Esophagus squamous epithelium (tissue), 5 donors: ENCODE measurements at regions not wholly inside any gene's neighbourhood (a gene's known extent, or its start where the extent isn't known, plus 50 kb on each side); places are given as distances from the start of the nearest gene placed in this dataset.

ENCODE experiments used
- DNase-seq: peaks from one replicate; lab custom pipeline; 2025; lab: John Stamatoyannopoulos, UW
- H3K27ac ChIP-seq, 4 donors: fragments of 200-600 bp; sonication (generic); one replicate each; pipeline ENCODE4 v1.5.1; 2016 to 2019; ENCODE audit warnings: mild to moderate bottlenecking in 1 of 4
- H3K27me3 ChIP-seq, 4 donors: fragments of 200-600 bp; sonication (generic); 1 replicate in 3 of 4; 2 replicates in 1 of 4; pipeline versions ENCODE4 v1.5.1 to v1.6.0; 2017 to 2021; ENCODE audit warnings: antibody characterized with exemption in 1 of 4
- H3K36me3 ChIP-seq, 3 donors: fragments of 200-600 bp; sonication (generic); one replicate each; pipeline ENCODE4 v1.5.1; 2016 to 2019
- H3K4me1 ChIP-seq, 3 donors: fragments of 200-600 bp; sonication (generic); one replicate each; pipeline ENCODE4 v1.5.1; 2017 to 2019
- H3K4me3 ChIP-seq, 4 donors: fragments of 200-600 bp; sonication (generic); 1 replicate in 3 of 4; 2 replicates in 1 of 4; pipeline ENCODE4 v1.5.1; 2016 to 2019; ENCODE audit warnings: mild to moderate bottlenecking in 2 of 4, moderate library complexity in 1 of 4
- H3K9me3 ChIP-seq, 3 donors: fragments of 200-600 bp; sonication (generic); one replicate each; pipeline ENCODE4 v1.5.1; 2016 to 2019
- CTCF ChIP-seq, 6 experiments: fragments of 450-650 bp in 4 of 6; fragments of 200-600 bp in 2 of 6; sonication (generic) in 2 of 6; IDR thresholded peaks; one replicate each; pipeline ENCODE4 v1.5.1; 2016 to 2019; ENCODE audit warnings: antibody characterized with exemption in 6 of 6, mild to moderate bottlenecking in 4 of 6, moderate library complexity in 4 of 6
- POLR2A ChIP-seq, 4 donors: fragments of 450-650 bp; IDR thresholded peaks; one replicate each; pipeline ENCODE4 v1.6.1; 2017; ENCODE audit warnings: antibody characterized with exemption in 4 of 4, mild to moderate bottlenecking in 4 of 4, moderate library complexity in 3 of 4
- WGBS, 2 donors: methylation state at CpG; one replicate each; pipeline ENCODE4 v1.1.5; 2018; 5-methylcytosine and 5-hydroxymethylcytosine counted together
- intact Hi-C: fragments of 100-400 bp; cut with DNase I; formaldehyde crosslinking; loops from one replicate; pipeline ENCODE4 v1.15.0; 2022
- donor health status: DM: yes; HTN: yes; CAD: no.

DNA sequence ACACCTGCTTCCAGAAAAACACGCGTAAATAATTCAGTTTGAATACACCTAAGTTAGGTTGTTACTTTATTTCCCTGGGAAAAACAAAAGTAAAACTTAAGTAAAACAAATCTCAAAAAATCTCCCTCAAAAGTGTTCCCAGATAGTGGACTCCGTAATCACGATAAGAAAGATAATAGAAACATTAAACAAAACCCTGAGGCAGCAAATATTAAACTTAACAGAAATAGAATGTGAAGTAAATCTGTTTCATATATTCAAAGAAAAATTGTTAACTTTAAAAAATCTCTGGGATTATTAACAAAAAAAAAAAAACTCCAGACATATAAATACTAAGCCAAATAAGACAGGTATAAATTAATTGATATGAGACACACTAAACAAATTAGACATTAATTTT lies 743.2 kb upstream of the NCAM2 start:
- Histone ChIP-seq H3K27ac (no peak overlapping the region), H3K9me3 (no peaks in the 10 kb centered on the region), H3K36me3 (no peaks in the 10 kb centered on the region), H3K27me3 (no peaks in the 10 kb centered on the region), H3K4me1 (no peaks in the 10 kb centered on the region), H3K4me3 (no peak overlapping the region)
- WGBS, 2 donors: 83 to 84% methylated on average over 4 of the region's 4 CpGs
- intact Hi-C loops: no loop called here
- TF ChIP-seq CTCF (IDR thresholded peaks at IDR 0.05) (no peak), POLR2A (IDR thresholded peaks at IDR 0.05) (no peak)
- DNase-seq: no peak

DNA sequence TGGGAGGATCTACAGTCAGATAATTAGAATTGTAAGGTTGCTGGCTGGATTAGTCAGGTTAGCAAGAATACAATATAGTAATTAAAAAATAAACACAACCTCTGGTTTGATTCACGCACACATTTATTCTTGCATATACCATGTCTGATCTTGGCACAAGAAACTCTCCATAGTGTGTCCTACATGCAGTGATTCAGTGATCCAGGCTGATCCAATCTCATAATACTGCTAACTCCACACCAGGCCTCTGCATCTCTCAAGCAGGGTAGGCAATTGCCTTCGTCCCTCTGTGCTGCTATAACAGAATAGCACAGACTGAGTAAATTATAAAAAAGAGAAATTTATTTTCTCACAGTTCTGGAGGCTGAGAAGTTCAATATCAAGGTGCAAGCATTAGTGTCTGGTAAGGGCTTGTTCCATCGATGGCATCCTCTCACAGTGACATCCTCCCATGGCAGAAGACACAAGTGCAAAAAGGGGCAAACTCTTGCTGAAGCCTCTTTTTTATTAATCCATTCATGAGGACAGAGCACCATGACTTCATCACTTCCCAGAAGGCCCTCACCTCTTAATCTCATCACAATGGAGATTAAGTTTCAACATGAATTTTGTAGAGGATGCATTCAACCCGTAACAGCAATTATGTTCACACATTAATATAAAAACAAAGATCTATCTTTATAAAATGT lies 741.0 kb upstream of the NCAM2 start:
- DNase-seq: no peak
- Histone ChIP-seq H3K9me3 (no peaks in the 10 kb centered on the region), H3K4me3 (no peak overlapping the region), H3K4me1 (no peaks in the 10 kb centered on the region), H3K36me3 (no peaks in the 10 kb centered on the region), H3K27ac (no peak overlapping the region), H3K27me3 (no peaks in the 10 kb centered on the region)
- intact Hi-C loops: no loop called here
- 43 to 58% methylated on average over 4 of the region's 4 CpGs for WGBS, 2 donors
- TF ChIP-seq CTCF (IDR thresholded peaks at IDR 0.05): no peak

- Histone ChIP-seq H3K27ac (no peak overlapping the region), H3K4me3 (no peak overlapping the region), H3K36me3 (no peaks in the 10 kb centered on the region), H3K27me3 (no peaks in the 10 kb centered on the region), H3K4me1 (no peaks in the 10 kb centered on the region), H3K9me3 (no peaks in the 10 kb centered on the region)
- TF ChIP-seq POLR2A (IDR thresholded peaks at IDR 0.05) (no peak), CTCF (IDR thresholded peaks at IDR 0.05) (no peak)
- intact Hi-C loops: no loop called here
- DNase-seq: no peak
- WGBS, 2 donors: 19 to 37% methylated on average over 2 of the region's 2 CpGs
These were observed 739.7 kb upstream of the NCAM2 start for GRCh38 chr21:20258542-20258941.

DNA sequence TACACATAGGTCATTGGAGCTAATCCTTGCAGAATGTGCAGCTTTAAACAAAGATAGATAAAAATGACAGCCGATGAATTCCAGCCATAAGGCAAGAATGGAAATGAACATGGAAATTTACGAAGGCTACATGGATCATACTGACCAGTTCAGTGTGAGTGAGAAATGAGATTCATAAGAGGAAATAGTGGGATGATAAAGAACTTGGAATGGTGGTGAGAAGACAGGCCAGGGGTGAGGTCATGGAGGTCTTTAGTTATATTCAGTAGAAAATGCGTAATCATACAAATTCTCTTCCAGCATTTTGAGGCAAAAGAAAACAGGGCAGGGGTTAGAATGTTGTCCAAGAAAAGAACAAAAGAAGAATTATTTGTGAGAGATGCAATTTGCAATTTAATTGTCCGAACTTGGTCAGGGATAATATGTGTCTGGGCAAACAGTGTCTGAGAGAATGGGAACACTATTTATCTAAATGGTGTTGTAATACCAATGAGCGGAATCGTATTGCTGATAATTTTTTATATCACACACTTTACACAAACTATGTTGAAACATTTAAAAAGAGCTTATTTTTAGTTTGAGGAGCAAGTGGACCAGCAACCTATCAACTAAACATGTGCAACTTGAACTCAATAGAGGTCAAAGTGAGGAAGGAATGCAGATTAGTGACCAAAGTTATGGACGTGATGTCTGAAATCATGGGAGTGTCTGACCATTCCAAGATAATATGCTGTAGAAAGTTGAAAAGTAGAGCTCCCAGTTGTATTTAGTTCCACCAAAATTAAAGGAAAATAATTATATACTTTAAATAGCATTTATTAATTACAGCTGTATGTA lies 739.0 kb upstream of the NCAM2 start:
- DNase-seq: no peak
- TF ChIP-seq CTCF (IDR thresholded peaks at IDR 0.05) (no peak), POLR2A (IDR thresholded peaks at IDR 0.05) (no peak)
- H3K4me1 ChIP-seq: no peaks in the 10 kb centered on the region
- no peak overlapping the region for H3K4me3 ChIP-seq
- no peaks in the 10 kb centered on the region for H3K27me3 ChIP-seq
- H3K36me3 ChIP-seq: no peaks in the 10 kb centered on the region
- intact Hi-C loops: no loop called here
- no peak overlapping the region for H3K27ac ChIP-seq
- H3K9me3 ChIP-seq: no peaks in the 10 kb centered on the region
- 75 to 80% methylated on average over 7 of the region's 7 CpGs for WGBS, 2 donors

DNA sequence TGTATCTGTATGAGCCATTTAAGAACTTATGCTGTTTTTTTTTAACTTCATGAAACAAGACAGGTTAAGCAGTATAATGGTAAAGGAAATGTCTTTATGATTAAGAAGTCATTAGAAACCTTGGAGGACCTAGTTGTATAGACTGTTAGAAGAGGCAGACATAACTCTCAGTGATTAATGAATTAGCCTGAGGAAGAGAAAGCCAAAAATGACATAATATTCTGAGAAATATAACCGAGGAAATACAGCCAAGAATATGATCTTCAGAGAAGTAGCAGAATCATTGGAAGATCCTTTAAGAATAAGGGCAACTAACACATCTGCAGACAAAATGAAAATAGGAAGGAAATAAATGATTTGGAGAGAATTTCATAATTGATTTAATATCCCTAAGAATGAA lies 738.1 kb upstream of the NCAM2 start:
- no peaks in the 10 kb centered on the region for H3K27me3 ChIP-seq
- 19 to 52% methylated on average over 1 of the region's 1 CpG for WGBS, 2 donors
- no peaks in the 10 kb centered on the region for H3K4me1 ChIP-seq
- TF ChIP-seq CTCF (IDR thresholded peaks at IDR 0.05): no peak
- no peak for TF ChIP-seq POLR2A (IDR thresholded peaks at IDR 0.05)
- no peaks in the 10 kb centered on the region for H3K9me3 ChIP-seq
- H3K27ac ChIP-seq: no peak overlapping the region
- no peak overlapping the region for H3K4me3 ChIP-seq
- no peaks in the 10 kb centered on the region for H3K36me3 ChIP-seq
- intact Hi-C loops: no loop called here
- DNase-seq: no peak
